ENCODE measurements at regions not wholly inside any gene's neighbourhood (a gene's known extent, or its start where the extent isn't known, plus 50 kb on each side); places are given as distances from the start of the nearest gene placed in this dataset.
"Not testable (repeated sequence)": the region's sequence is repeated elsewhere in the genome, so short reads cannot be mapped to it uniquely, and the experiment has no call there.

GRCh38 chr5:8491254-8491653 lies 622.3 kb downstream of the MTRR start:
- DNase-seq, result no peak

DNA sequence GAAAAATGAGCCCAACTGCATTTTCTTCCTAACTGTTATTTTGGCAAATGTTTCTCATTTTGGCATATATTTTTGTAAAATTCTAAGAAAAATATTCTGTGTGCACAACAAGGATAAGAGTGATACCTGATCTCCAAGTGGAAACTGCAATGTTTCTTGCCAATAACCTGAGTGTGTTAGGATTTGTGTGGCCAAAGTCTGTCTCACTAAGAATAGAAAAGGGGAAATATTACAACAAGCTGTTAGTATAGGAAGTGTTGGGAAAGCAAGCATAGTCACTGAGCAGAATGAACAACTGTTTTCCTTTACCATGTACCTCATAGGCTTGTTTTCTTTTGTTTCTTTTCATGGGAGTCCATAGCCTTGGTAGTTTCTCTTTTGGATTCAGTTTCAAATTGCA lies 624.2 kb downstream of the MTRR start:
- no peak for DNase-seq

DNA sequence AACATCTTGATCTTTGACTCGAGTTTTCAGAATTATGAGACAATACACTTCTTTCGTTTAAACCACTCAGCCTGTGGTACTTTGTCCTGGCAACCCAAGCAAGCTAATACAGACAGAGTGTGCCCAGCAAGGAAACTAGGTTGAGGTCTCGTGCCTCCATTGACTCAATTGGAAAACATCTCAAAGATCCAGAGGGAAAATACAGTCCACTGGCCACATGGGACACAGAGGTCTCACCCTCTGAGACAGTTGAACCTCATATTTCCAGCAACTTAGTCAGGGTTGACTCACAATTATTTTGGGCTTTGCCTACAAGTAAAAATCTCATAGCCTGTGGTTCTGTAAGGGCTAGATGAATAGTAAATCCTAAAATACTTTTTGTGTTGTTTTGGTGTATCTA lies 631.5 kb downstream of the MTRR start:
- no peak for DNase-seq

GRCh38 chr5:8505196-8505595 lies 636.2 kb downstream of the MTRR start:
- no peak for DNase-seq

DNA sequence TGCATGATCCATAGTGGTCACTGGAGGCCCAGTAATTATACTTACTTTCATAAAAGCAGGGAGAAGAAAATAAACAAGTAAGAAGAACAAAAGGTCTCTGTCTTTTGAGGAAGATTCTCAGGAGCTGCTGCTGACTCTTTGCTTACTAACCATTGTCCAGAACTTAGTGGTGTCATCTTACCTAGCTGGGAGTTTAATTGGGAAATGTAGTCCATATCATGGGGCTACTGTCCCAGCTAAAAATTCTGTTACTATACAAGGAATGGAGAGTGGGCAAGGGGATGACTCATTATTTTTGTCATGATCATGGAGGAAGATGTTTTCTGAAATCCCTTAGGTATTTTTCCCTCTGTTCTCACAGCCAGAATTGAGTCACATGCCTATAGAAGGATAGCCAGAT lies 639.3 kb downstream of the MTRR start:
- DNase-seq, result no peak

GRCh38 chr5:8516356-8516755 lies 647.4 kb downstream of the MTRR start:
- DNase-seq, result no peak

- DNase-seq, result no peak
Observed at GRCh38 chr5:8517456-8517855, 648.5 kb downstream of the MTRR start.

- DNase-seq, result no peak
Observed at GRCh38 chr5:8520917-8521316, 652.0 kb downstream of the MTRR start.

- DNase-seq, result no peak
Observed at GRCh38 chr5:8521991-8522390, 653.0 kb downstream of the MTRR start.

GRCh38 chr5:8522646-8523045 lies 653.7 kb downstream of the MTRR start:
- no peak for DNase-seq

- DNase-seq, result no peak
Observed at GRCh38 chr5:8523501-8523900, 654.6 kb downstream of the MTRR start.

DNA sequence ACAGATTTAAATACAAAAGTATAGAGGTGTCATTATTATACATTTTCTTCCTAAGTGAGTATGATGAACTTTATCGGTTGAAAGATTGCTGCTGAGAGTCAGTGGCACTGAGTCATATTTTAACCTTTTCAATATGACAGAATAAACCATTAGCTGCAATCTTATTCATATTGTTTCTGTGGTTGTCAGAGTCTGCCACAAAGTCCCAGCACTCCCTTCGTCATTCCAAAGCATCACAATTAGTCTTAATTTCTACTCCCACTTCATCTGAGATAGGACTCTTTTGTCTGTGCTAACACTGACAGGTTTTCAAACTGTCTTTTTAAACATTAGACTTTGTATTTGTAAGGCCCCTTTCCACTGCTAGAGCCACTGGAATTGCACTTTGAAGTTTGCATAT lies 656.9 kb downstream of the MTRR start:
- no peak for DNase-seq

GRCh38 chr5:8528106-8528505 lies 659.2 kb downstream of the MTRR start:
- no peak for DNase-seq

- no peak for DNase-seq
Observed at GRCh38 chr5:8538821-8539220, 669.9 kb downstream of the MTRR start.

DNA sequence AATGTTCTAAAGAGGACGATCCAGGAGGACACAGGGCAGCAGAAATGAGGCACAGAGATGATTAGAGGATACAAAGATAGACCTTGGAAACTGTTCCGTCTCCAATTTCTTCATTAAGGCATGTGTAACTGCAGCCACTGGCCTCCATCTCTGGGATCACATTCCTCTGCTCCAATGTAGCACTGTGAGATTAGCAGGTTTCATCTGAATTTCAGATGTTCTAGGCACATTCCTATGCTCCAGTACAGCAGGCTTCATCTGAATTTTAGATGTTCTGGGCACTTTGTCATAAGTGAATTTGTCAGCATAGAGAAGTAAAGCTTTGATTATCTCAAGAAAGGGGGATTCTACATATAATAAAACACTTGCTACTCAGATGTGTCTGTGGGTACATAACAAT lies 671.4 kb downstream of the MTRR start:
- DNase-seq, result no peak

GRCh38 chr5:8550921-8551320 lies 682.0 kb downstream of the MTRR start:
- no peak for DNase-seq

GRCh38 chr5:8553364-8553763 lies 684.4 kb downstream of the MTRR start:
- DNase-seq, result no peak

- no peak for DNase-seq
Observed at GRCh38 chr5:8557728-8558127, 688.8 kb downstream of the MTRR start.

GRCh38 chr5:8560776-8561175 lies 691.8 kb downstream of the MTRR start:
- DNase-seq, result no peak

DNA sequence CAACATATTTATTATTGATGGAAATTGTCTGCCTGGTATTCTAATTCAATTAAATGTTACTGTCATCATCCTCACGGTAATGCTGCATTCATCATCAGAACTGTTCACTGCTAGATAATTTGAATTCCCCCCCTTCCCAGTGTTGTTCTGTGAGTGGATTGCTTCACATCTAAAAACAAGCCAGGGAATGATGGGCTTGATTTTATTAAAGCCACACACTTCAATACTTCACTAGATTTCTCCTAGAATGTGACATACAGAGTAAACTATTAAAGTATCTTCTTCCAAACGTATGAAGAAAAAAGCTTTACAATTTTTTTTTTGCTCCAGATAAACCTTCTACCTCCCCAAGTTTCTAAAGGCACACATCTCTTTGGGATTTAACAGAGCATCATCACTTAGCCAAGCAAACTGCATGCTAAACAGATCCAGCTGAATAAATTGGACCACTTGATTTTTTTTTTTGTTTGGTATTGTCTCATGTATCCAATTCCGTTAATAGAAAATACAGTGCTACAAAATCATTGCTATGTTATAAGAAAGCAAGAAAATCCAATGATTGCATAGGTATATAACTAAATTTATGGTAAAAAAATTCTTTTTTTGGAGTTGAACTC lies 692.4 kb downstream of the MTRR start:
- DNase-seq, result no peak

DNA sequence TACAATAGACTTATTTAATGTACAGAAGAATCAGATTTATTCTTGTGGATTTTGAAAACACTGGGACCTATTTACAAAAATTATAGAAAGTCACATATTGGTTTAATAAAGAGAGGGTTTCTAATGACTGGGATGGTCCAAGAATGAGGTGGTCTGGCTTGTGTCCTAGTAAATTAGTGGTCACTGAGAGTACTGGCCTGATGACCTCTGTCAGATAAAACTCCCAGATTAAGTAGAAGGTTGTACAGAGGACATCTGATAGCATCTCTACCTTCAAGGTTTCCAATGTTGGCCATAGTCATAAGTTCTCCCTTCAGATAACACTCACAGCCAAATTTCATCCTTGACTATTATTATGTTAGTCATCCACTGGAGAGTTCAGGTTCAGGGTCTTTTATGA lies 692.9 kb downstream of the MTRR start:
- DNase-seq, result no peak

DNA sequence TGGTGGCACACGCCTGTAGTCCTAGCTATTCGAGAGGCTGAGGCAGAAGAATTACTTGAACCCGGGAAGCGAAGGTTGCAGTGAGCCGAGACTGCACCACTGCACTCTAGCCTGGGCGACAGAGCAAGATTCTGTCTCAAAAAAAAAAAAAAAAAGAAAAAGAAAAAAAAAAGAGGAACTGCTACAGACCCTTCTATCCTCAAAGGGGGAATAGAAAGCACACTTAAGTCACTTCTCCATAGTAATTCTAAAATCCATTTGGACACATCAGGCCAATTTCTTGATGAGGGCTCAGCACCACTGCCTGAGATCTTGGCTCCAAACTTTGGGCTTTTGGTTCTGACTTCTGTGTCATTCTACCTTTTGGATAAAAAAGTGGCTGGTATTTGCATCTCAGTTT lies 694.6 kb downstream of the MTRR start:
- DNase-seq, result not testable (repeated sequence)

- DNase-seq, result no peak
Observed at GRCh38 chr5:8568858-8569257, 699.9 kb downstream of the MTRR start.

- no peak for DNase-seq
Observed at GRCh38 chr5:8570528-8570927, 701.6 kb downstream of the MTRR start.

GRCh38 chr5:8576178-8576577 lies 707.2 kb downstream of the MTRR start:
- DNase-seq, result no peak

DNA sequence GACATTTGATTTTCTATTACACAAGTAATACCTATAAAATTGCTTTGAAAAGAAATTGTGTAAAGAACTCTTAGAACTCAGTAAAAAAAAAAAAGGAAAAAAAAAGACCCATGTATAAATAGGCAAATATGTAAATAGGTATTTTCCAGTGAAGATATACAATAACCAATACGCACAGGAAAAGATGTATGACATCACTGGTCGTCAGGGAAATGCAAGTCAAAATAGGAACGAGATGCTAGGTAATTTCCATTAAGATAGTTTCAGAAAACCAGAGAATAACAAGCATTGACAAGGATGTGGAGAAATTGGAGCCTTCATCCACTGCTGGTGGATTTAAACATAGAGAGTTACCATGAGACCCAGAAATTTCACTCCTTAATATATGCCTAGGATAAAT lies 708.8 kb downstream of the MTRR start:
- DNase-seq, result no peak
